PC-9 (cell line): ENCODE measurements at regions not wholly inside any gene's neighbourhood (a gene's known extent, or its start where the extent isn't known, plus 50 kb on each side); places are given as distances from the start of the nearest gene placed in this dataset.
"Not testable (repeated sequence)": the region's sequence is repeated elsewhere in the genome, so short reads cannot be mapped to it uniquely, and the experiment has no call there.

Experiments used
- EZH2 ChIP-seq: fragments of 200-600 bp; sonication (generic); IDR thresholded peaks from 2 replicates; pipeline ENCODE4 v1.8.0; 2017; ENCODE audit warnings: antibody characterized with exemption, low read depth
- TF ChIP-seq, protein P1 (sequence below): fragments of 200-600 bp; sonication (generic); conservative IDR thresholded peaks from 2 replicates; pipeline ENCODE4 v1.6.1; 2017; ENCODE audit warnings: mixed run types, antibody characterized with exemption, mild to moderate bottlenecking, moderate library complexity

DNA sequence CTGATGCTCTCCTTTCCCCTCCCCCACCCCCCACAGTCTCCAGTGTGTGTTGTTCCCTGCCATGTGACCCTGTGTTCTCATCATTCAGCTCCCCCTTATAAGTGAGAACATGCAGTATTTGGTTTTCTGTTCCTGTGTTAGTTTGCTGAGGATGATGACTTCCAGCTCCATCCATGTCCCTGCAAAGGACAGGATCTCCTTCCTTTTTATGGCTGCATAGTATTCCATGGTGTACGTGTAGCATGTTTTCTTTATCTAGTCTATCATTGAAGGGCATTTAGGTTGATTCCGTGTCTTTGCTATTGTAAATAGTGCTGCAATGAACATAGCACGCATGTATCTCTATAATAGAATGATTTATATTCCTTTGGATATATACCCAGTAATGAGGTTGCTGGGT is 162.3 kb downstream of the ERMARD start:
- TF ChIP-seq, protein P1, sequence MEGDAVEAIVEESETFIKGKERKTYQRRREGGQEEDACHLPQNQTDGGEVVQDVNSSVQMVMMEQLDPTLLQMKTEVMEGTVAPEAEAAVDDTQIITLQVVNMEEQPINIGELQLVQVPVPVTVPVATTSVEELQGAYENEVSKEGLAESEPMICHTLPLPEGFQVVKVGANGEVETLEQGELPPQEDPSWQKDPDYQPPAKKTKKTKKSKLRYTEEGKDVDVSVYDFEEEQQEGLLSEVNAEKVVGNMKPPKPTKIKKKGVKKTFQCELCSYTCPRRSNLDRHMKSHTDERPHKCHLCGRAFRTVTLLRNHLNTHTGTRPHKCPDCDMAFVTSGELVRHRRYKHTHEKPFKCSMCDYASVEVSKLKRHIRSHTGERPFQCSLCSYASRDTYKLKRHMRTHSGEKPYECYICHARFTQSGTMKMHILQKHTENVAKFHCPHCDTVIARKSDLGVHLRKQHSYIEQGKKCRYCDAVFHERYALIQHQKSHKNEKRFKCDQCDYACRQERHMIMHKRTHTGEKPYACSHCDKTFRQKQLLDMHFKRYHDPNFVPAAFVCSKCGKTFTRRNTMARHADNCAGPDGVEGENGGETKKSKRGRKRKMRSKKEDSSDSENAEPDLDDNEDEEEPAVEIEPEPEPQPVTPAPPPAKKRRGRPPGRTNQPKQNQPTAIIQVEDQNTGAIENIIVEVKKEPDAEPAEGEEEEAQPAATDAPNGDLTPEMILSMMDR: not testable (repeated sequence)
- TF ChIP-seq EZH2: not testable (repeated sequence)
